ENCODE measurements at regions not wholly inside any gene's neighbourhood (a gene's known extent, or its start where the extent isn't known, plus 50 kb on each side); places are given as distances from the start of the nearest gene placed in this dataset.

DNA sequence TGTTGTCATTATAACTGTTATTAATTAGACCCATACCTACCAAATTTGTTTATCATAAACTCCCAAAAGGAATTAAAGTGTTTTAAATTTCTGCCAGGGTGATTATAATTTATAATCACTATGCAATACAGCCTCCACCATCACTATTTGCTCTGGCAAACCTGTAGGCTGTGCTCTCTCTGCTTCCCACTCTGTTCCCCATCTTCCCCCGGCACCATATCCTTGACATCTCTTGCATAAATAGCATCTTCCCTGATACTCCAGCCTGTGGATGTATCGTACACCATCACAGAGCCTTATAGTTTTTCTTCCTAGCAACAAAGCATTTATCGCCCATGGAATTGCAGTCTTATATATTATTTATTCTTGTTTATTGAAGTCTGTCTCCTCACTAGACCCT, 181.5 kb upstream of the TSC22D1 start:
- no peak for TF ChIP-seq POLR2A (IDR thresholded peaks at IDR 0.05)
- TF ChIP-seq, protein P1, sequence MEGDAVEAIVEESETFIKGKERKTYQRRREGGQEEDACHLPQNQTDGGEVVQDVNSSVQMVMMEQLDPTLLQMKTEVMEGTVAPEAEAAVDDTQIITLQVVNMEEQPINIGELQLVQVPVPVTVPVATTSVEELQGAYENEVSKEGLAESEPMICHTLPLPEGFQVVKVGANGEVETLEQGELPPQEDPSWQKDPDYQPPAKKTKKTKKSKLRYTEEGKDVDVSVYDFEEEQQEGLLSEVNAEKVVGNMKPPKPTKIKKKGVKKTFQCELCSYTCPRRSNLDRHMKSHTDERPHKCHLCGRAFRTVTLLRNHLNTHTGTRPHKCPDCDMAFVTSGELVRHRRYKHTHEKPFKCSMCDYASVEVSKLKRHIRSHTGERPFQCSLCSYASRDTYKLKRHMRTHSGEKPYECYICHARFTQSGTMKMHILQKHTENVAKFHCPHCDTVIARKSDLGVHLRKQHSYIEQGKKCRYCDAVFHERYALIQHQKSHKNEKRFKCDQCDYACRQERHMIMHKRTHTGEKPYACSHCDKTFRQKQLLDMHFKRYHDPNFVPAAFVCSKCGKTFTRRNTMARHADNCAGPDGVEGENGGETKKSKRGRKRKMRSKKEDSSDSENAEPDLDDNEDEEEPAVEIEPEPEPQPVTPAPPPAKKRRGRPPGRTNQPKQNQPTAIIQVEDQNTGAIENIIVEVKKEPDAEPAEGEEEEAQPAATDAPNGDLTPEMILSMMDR (IDR thresholded peaks at IDR 0.05), result no peak

Measured in testis (tissue), 2 donors.